ENCODE measurements at regions not wholly inside any gene's neighbourhood (a gene's known extent, or its start where the extent isn't known, plus 50 kb on each side); places are given as distances from the start of the nearest gene placed in this dataset.
"Not testable (repeated sequence)": the region's sequence is repeated elsewhere in the genome, so short reads cannot be mapped to it uniquely, and the experiment has no call there.

- Histone ChIP-seq H3K36me3 (ENCODE audit: control insufficient read depth in 1 of 2, insufficient read depth in 2 of 2, low read length in 2 of 2) (no peaks in the 10 kb centered on the region), H3K4me3 (ENCODE audit: low read depth in 1 of 2, low read length in 2 of 2) (no peak overlapping the region), H3K27ac (ENCODE audit: low read depth, low read length) (no peak overlapping the region), H3K4me1 (ENCODE audit: control insufficient read depth in 1 of 2, insufficient read depth in 2 of 2, low read length in 2 of 2) (peaks cover 4 to 5% of the 10 kb centered on the region in 2 donors), H3K9ac (ENCODE audit: low read depth in 1 of 2, low read length in 2 of 2) (no peak overlapping the region), H3K9me3 (ENCODE audit: control insufficient read depth in 1 of 2, low read length in 2 of 2) (no peaks in the 10 kb centered on the region), H3K27me3 (ENCODE audit: control insufficient read depth in 1 of 2, insufficient read depth in 2 of 2, low read length in 2 of 2) (no peaks in the 10 kb centered on the region)
Observed at GRCh38 chr3:177410730-177411129, 213.4 kb upstream of the TBL1XR1 start.

- Histone ChIP-seq H3K9me3 (ENCODE audit: control insufficient read depth in 1 of 2, low read length in 2 of 2) (no peaks in the 10 kb centered on the region), H3K36me3 (ENCODE audit: control insufficient read depth in 1 of 2, insufficient read depth in 2 of 2, low read length in 2 of 2) (no peaks in the 10 kb centered on the region), H3K4me1 (ENCODE audit: control insufficient read depth in 1 of 2, insufficient read depth in 2 of 2, low read length in 2 of 2) (peaks cover 4 to 5% of the 10 kb centered on the region in 2 donors), H3K27ac (ENCODE audit: low read depth, low read length) (no peak overlapping the region), H3K4me3 (ENCODE audit: low read depth in 1 of 2, low read length in 2 of 2) (no peak overlapping the region), H3K27me3 (ENCODE audit: control insufficient read depth in 1 of 2, insufficient read depth in 2 of 2, low read length in 2 of 2) (no peaks in the 10 kb centered on the region), H3K9ac (ENCODE audit: low read depth in 1 of 2, low read length in 2 of 2) (no peak overlapping the region)
Observed at GRCh38 chr3:177411201-177411600, 213.9 kb upstream of the TBL1XR1 start.

GRCh38 chr3:177412677-177413170, 215.4 kb upstream of the TBL1XR1 start:
- not testable (repeated sequence) for H3K4me1 ChIP-seq (ENCODE audit: control insufficient read depth in 1 of 2, insufficient read depth in 2 of 2, low read length in 2 of 2); H3K27me3 ChIP-seq (ENCODE audit: control insufficient read depth in 1 of 2, insufficient read depth in 2 of 2, low read length in 2 of 2); H3K27ac ChIP-seq (ENCODE audit: low read depth, low read length)

GRCh38 chr3:177414093-177414492, 216.8 kb upstream of the TBL1XR1 start:
- H3K9ac ChIP-seq (ENCODE audit: low read depth in 1 of 2, low read length in 2 of 2): no peak overlapping the region
- no peaks in the 10 kb centered on the region for H3K9me3 ChIP-seq (ENCODE audit: control insufficient read depth in 1 of 2, low read length in 2 of 2)
- H3K27me3 ChIP-seq (ENCODE audit: control insufficient read depth in 1 of 2, insufficient read depth in 2 of 2, low read length in 2 of 2): no peaks in the 10 kb centered on the region
- H3K36me3 ChIP-seq (ENCODE audit: control insufficient read depth in 1 of 2, insufficient read depth in 2 of 2, low read length in 2 of 2): no peaks in the 10 kb centered on the region
- H3K27ac ChIP-seq (ENCODE audit: low read depth, low read length): no peak overlapping the region
- no peak overlapping the region for H3K4me3 ChIP-seq (ENCODE audit: low read depth in 1 of 2, low read length in 2 of 2)
- peaks cover 4 to 5% of the 10 kb centered on the region in 2 donors for H3K4me1 ChIP-seq (ENCODE audit: control insufficient read depth in 1 of 2, insufficient read depth in 2 of 2, low read length in 2 of 2)

More at GRCh38 chr3:177412677-177413170, 215.4 kb upstream of the TBL1XR1 start:
- H3K9me3 ChIP-seq (ENCODE audit: control insufficient read depth in 1 of 2, low read length in 2 of 2); H3K9ac ChIP-seq (ENCODE audit: low read depth in 1 of 2, low read length in 2 of 2); H3K36me3 ChIP-seq (ENCODE audit: control insufficient read depth in 1 of 2, insufficient read depth in 2 of 2, low read length in 2 of 2); H3K4me3 ChIP-seq (ENCODE audit: low read depth in 1 of 2, low read length in 2 of 2): not testable (repeated sequence)

GRCh38 chr3:177418787-177419186, 221.5 kb upstream of the TBL1XR1 start:
- Histone ChIP-seq H3K36me3 (ENCODE audit: control insufficient read depth in 1 of 2, insufficient read depth in 2 of 2, low read length in 2 of 2) (no peaks in the 10 kb centered on the region), H3K27me3 (ENCODE audit: control insufficient read depth in 1 of 2, insufficient read depth in 2 of 2, low read length in 2 of 2) (no peaks in the 10 kb centered on the region), H3K4me3 (ENCODE audit: low read depth in 1 of 2, low read length in 2 of 2) (no peak overlapping the region), H3K9ac (ENCODE audit: low read depth in 1 of 2, low read length in 2 of 2) (no peak overlapping the region), H3K27ac (ENCODE audit: low read depth, low read length) (no peak overlapping the region), H3K9me3 (ENCODE audit: control insufficient read depth in 1 of 2, low read length in 2 of 2) (no peaks in the 10 kb centered on the region), H3K4me1 (ENCODE audit: control insufficient read depth in 1 of 2, insufficient read depth in 2 of 2, low read length in 2 of 2) (peaks cover 0 to 3% of the 10 kb centered on the region in 2 donors)

- H3K9me3 ChIP-seq (ENCODE audit: control insufficient read depth in 1 of 2, low read length in 2 of 2): no peaks in the 10 kb centered on the region
- H3K27me3 ChIP-seq (ENCODE audit: control insufficient read depth in 1 of 2, insufficient read depth in 2 of 2, low read length in 2 of 2): no peaks in the 10 kb centered on the region
- no peak overlapping the region for H3K4me3 ChIP-seq (ENCODE audit: low read depth in 1 of 2, low read length in 2 of 2)
- H3K9ac ChIP-seq (ENCODE audit: low read depth in 1 of 2, low read length in 2 of 2): no peak overlapping the region
- no peaks in the 10 kb centered on the region for H3K36me3 ChIP-seq (ENCODE audit: control insufficient read depth in 1 of 2, insufficient read depth in 2 of 2, low read length in 2 of 2)
- no peak overlapping the region for H3K27ac ChIP-seq (ENCODE audit: low read depth, low read length)
- H3K4me1 ChIP-seq (ENCODE audit: control insufficient read depth in 1 of 2, insufficient read depth in 2 of 2, low read length in 2 of 2): peaks cover 0 to 3% of the 10 kb centered on the region in 2 donors
Observed at GRCh38 chr3:177419904-177420601, 222.8 kb upstream of the TBL1XR1 start.

- H3K9ac ChIP-seq (ENCODE audit: low read depth in 1 of 2, low read length in 2 of 2): no peak overlapping the region
- H3K4me3 ChIP-seq (ENCODE audit: low read depth in 1 of 2, low read length in 2 of 2): no peak overlapping the region
- H3K27ac ChIP-seq (ENCODE audit: low read depth, low read length): no peak overlapping the region
- H3K36me3 ChIP-seq (ENCODE audit: control insufficient read depth in 1 of 2, insufficient read depth in 2 of 2, low read length in 2 of 2): no peaks in the 10 kb centered on the region
- H3K9me3 ChIP-seq (ENCODE audit: control insufficient read depth in 1 of 2, low read length in 2 of 2): no peaks in the 10 kb centered on the region
- no peaks in the 10 kb centered on the region for H3K27me3 ChIP-seq (ENCODE audit: control insufficient read depth in 1 of 2, insufficient read depth in 2 of 2, low read length in 2 of 2)
- H3K4me1 ChIP-seq (ENCODE audit: control insufficient read depth in 1 of 2, insufficient read depth in 2 of 2, low read length in 2 of 2): peaks cover 0 to 3% of the 10 kb centered on the region in 2 donors
Observed at GRCh38 chr3:177420651-177421480, 223.6 kb upstream of the TBL1XR1 start.

GRCh38 chr3:177421481-177421785, 224.2 kb upstream of the TBL1XR1 start:
- no peak overlapping the region for H3K4me3 ChIP-seq (ENCODE audit: low read depth in 1 of 2, low read length in 2 of 2)
- no peak overlapping the region for H3K27ac ChIP-seq (ENCODE audit: low read depth, low read length)
- H3K27me3 ChIP-seq (ENCODE audit: control insufficient read depth in 1 of 2, insufficient read depth in 2 of 2, low read length in 2 of 2): no peaks in the 10 kb centered on the region
- no peaks in the 10 kb centered on the region for H3K9me3 ChIP-seq (ENCODE audit: control insufficient read depth in 1 of 2, low read length in 2 of 2)
- H3K36me3 ChIP-seq (ENCODE audit: control insufficient read depth in 1 of 2, insufficient read depth in 2 of 2, low read length in 2 of 2): no peaks in the 10 kb centered on the region
- no peak overlapping the region for H3K9ac ChIP-seq (ENCODE audit: low read depth in 1 of 2, low read length in 2 of 2)
- H3K4me1 ChIP-seq (ENCODE audit: control insufficient read depth in 1 of 2, insufficient read depth in 2 of 2, low read length in 2 of 2): peaks cover 0 to 3% of the 10 kb centered on the region in 2 donors

- no peak overlapping the region for H3K27ac ChIP-seq (ENCODE audit: low read depth, low read length)
- H3K9ac ChIP-seq (ENCODE audit: low read depth in 1 of 2, low read length in 2 of 2): no peak overlapping the region
- H3K27me3 ChIP-seq (ENCODE audit: control insufficient read depth in 1 of 2, insufficient read depth in 2 of 2, low read length in 2 of 2): no peaks in the 10 kb centered on the region
- H3K4me1 ChIP-seq (ENCODE audit: control insufficient read depth in 1 of 2, insufficient read depth in 2 of 2, low read length in 2 of 2): peaks cover 0 to 3% of the 10 kb centered on the region in 2 donors
- no peak overlapping the region for H3K4me3 ChIP-seq (ENCODE audit: low read depth in 1 of 2, low read length in 2 of 2)
- H3K36me3 ChIP-seq (ENCODE audit: control insufficient read depth in 1 of 2, insufficient read depth in 2 of 2, low read length in 2 of 2): no peaks in the 10 kb centered on the region
- no peaks in the 10 kb centered on the region for H3K9me3 ChIP-seq (ENCODE audit: control insufficient read depth in 1 of 2, low read length in 2 of 2)
Observed at GRCh38 chr3:177424521-177424920, 227.2 kb upstream of the TBL1XR1 start.

- Histone ChIP-seq H3K4me1 (ENCODE audit: control insufficient read depth in 1 of 2, insufficient read depth in 2 of 2, low read length in 2 of 2) (peaks cover 0 to 3% of the 10 kb centered on the region in 2 donors), H3K27ac (ENCODE audit: low read depth, low read length) (no peak overlapping the region)
Observed at GRCh38 chr3:177425042-177425441, 227.8 kb upstream of the TBL1XR1 start.

More at GRCh38 chr3:177425042-177425441, 227.8 kb upstream of the TBL1XR1 start:
- no peaks in the 10 kb centered on the region for H3K27me3 ChIP-seq (ENCODE audit: control insufficient read depth in 1 of 2, insufficient read depth in 2 of 2, low read length in 2 of 2)
- H3K9me3 ChIP-seq (ENCODE audit: control insufficient read depth in 1 of 2, low read length in 2 of 2): no peaks in the 10 kb centered on the region
- H3K4me3 ChIP-seq (ENCODE audit: low read depth in 1 of 2, low read length in 2 of 2): no peak overlapping the region
- no peak overlapping the region for H3K9ac ChIP-seq (ENCODE audit: low read depth in 1 of 2, low read length in 2 of 2)
- H3K36me3 ChIP-seq (ENCODE audit: control insufficient read depth in 1 of 2, insufficient read depth in 2 of 2, low read length in 2 of 2): no peaks in the 10 kb centered on the region

Data from duodenal mucosa (tissue), 2 donors.